Tibial artery (tissue), 4 donors: ENCODE measurements at regions not wholly inside any gene's neighbourhood (a gene's known extent, or its start where the extent isn't known, plus 50 kb on each side); places are given as distances from the start of the nearest gene placed in this dataset.

Experiments
- DNase-seq, 2 donors: peaks; one replicate each; pipeline ENCODE4 v3.0.0-alpha.2; 2019
- H3K27ac ChIP-seq, 2 donors: fragments of 200-600 bp; sonication (generic) in 1 of 2; 1 replicate in 1 of 2; 2 replicates in 1 of 2; pipeline ENCODE4 v1.5.1; 2018 to 2019; ENCODE audit warnings: mild to moderate bottlenecking in 1 of 2
- H3K27me3 ChIP-seq, 2 donors: fragments of 200-600 bp; sonication (generic) in 1 of 2; one replicate each; pipeline versions ENCODE4 v1.5.1 to v1.6.0; 2016 to 2019
- H3K36me3 ChIP-seq, 3 donors: fragments of 200-600 bp; sonication (generic) in 2 of 3; one replicate each; pipeline ENCODE4 v1.5.1; 2016 to 2019; ENCODE audit warnings: mild to moderate bottlenecking in 2 of 3
- H3K4me1 ChIP-seq, 4 donors: fragments of 200-600 bp; sonication (generic) in 2 of 4; 1 replicate in 3 of 4; 2 replicates in 1 of 4; pipeline ENCODE4 v1.5.1; 2016 to 2019
- H3K4me3 ChIP-seq, 2 donors: fragments of 200-600 bp; sonication (generic) in 1 of 2; 1 replicate in 1 of 2; 2 replicates in 1 of 2; pipeline ENCODE4 v1.5.1; 2018 to 2019; ENCODE audit warnings: mild to moderate bottlenecking in 2 of 2
- H3K9me3 ChIP-seq, 3 donors: fragments of 200-600 bp; sonication (generic) in 1 of 3; one replicate each; pipeline ENCODE4 v1.5.1; 2016 to 2019
- intact Hi-C: fragments of 100-400 bp; cut with DNase I; formaldehyde crosslinking; loops from one replicate; pipeline ENCODE4 v1.15.0; 2023; ENCODE audit warnings: low total_unique reads
- TF ChIP-seq, protein P1 (sequence below), 2 experiments: fragments of 200-600 bp in 1 of 2; fragments of 450-650 bp in 1 of 2; IDR thresholded peaks; one replicate each; pipeline ENCODE4 v1.5.1; 2017 to 2019; ENCODE audit warnings: antibody characterized with exemption in 2 of 2, mild to moderate bottlenecking in 1 of 2, moderate library complexity in 1 of 2

DNA sequence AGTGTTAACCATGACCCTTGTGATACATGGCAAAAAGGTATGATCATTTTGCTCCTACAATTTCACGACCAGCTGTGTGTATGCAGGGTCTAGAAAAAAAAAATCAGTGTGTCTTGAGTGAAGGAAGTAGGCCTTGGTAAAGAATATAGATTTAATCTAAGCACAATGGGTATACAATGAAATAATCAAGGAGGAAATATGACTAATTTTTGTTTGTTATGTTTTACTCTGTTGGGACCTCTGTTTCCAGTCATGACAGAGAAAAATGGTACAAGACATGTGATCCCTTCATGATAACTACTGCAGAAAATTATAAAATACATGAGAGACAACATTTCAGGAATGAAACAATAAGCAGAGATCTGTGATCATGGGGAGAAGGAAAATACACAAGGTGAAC lies 835.5 kb downstream of the PDHA2 start:
- H3K27me3 ChIP-seq, result no peaks in the 10 kb centered on the region
- TF ChIP-seq, protein P1, sequence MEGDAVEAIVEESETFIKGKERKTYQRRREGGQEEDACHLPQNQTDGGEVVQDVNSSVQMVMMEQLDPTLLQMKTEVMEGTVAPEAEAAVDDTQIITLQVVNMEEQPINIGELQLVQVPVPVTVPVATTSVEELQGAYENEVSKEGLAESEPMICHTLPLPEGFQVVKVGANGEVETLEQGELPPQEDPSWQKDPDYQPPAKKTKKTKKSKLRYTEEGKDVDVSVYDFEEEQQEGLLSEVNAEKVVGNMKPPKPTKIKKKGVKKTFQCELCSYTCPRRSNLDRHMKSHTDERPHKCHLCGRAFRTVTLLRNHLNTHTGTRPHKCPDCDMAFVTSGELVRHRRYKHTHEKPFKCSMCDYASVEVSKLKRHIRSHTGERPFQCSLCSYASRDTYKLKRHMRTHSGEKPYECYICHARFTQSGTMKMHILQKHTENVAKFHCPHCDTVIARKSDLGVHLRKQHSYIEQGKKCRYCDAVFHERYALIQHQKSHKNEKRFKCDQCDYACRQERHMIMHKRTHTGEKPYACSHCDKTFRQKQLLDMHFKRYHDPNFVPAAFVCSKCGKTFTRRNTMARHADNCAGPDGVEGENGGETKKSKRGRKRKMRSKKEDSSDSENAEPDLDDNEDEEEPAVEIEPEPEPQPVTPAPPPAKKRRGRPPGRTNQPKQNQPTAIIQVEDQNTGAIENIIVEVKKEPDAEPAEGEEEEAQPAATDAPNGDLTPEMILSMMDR (IDR thresholded peaks at IDR 0.05), result no peak
- no peak for DNase-seq
- no peaks in the 10 kb centered on the region for H3K36me3 ChIP-seq
- H3K4me3 ChIP-seq, result no peak overlapping the region
- H3K9me3 ChIP-seq, result no peaks in the 10 kb centered on the region
- H3K27ac ChIP-seq, result no peak overlapping the region
- intact Hi-C loops, result no loop called here
- H3K4me1 ChIP-seq, result no peaks in the 10 kb centered on the region

DNA sequence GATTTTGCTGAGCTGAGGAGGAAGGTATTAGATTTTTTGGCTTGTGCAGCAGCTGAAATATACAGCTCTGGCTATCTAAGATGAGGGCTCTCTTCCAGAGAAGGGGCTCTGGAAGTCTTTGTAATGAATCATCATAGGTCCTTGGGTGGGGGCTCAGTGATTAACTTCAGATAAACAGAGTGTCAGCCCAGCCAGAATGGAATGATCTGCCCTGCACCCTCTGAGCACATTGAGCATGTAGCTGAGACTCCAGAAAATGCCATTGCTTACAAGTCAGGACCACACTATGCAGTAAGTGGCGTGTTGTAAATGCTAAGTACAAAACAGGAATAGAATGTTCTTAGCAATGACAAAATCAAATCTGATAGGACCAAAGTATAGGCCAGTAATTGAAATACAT lies 836.0 kb downstream of the PDHA2 start:
- TF ChIP-seq, protein P1 (IDR thresholded peaks at IDR 0.05), result no peak
- no peaks in the 10 kb centered on the region for H3K4me1 ChIP-seq
- H3K9me3 ChIP-seq, result no peaks in the 10 kb centered on the region
- no peaks in the 10 kb centered on the region for H3K36me3 ChIP-seq
- intact Hi-C loops, result no loop called here
- DNase-seq, result no peak
- H3K4me3 ChIP-seq, result no peak overlapping the region
- no peaks in the 10 kb centered on the region for H3K27me3 ChIP-seq
- H3K27ac ChIP-seq, result no peak overlapping the region

DNA sequence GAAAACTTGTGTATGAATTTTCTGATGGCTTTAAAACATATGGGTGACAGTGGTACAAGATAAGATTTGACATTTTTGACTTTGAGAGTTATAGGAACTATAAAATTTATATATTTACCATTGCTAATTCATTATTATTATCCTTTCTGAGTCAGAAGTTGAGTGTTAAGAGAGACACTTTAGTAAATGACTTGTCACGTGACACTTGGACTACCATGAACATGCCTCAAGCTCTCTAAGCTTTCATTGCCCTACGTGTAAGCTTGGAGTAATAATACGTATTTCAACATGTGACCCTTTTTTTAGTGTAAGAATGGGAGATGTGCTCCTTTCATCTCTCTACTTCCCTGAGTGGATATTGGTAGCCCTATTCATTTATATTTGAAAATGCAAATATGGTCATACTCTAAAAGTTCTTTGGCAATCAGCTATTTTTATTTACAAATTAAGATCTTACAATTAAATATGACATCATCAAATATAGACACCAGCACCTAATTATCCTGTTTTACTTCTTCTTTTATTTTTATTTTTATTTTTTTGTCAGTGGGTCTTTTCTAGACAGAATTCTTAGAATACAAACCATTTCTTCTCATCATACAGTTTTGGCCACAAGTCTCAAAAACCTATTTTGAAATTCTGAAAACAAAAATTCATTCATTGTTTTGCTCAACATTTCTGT lies 837.0 kb downstream of the PDHA2 start:
- TF ChIP-seq, protein P1 (IDR thresholded peaks at IDR 0.05), result no peak
- Histone ChIP-seq H3K27me3 (no peaks in the 10 kb centered on the region), H3K9me3 (no peaks in the 10 kb centered on the region), H3K4me1 (no peaks in the 10 kb centered on the region), H3K4me3 (no peak overlapping the region), H3K36me3 (no peaks in the 10 kb centered on the region), H3K27ac (no peak overlapping the region)
- intact Hi-C loops, result no loop called here
- DNase-seq, result no peak

DNA sequence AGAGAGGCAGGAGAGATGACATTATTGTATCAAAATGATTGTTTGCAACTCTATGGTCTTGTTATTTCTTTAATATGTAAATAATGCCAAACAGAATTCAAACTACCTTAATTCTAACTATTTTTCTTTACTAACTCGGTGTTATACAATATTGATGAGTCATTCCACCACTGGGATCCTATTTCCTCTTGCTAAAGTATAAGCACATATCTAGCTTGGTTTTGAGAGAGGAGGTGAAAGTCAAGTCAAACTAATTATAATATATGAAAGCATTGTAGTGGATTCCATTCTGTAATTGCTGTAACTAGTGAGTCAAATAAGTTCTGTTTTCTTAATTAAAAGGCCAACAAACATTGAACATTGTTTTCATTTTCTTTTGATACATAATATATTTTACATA lies 837.6 kb downstream of the PDHA2 start:
- no peaks in the 10 kb centered on the region for H3K4me1 ChIP-seq
- intact Hi-C loops, result no loop called here
- DNase-seq, result no peak

DNA sequence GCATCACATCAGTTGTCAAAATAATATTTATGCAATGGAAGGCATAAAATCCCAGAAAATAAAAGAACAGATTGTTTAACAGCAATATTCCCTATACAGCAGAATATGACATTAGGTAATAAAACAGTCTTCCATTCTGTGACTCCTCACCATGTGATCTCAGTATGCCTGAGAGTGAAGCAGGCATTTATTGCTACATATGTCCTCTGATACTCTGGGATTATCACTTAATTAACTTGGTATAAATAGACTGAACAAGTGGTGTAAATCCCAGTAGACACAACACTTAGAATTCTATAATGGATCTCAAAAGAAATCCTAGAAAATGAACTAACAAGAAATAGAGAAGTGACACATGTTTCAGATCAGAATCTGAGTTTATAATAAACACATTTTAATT lies 841.3 kb downstream of the PDHA2 start:
- intact Hi-C loops, result no loop called here
- Histone ChIP-seq H3K9me3 (no peaks in the 10 kb centered on the region), H3K4me1 (no peaks in the 10 kb centered on the region), H3K27me3 (no peaks in the 10 kb centered on the region), H3K36me3 (no peaks in the 10 kb centered on the region), H3K27ac (no peak overlapping the region), H3K4me3 (no peak overlapping the region)
- no peak for DNase-seq
- TF ChIP-seq, protein P1 (IDR thresholded peaks at IDR 0.05), result no peak

More for the DNA sequence above, 837.6 kb downstream of the PDHA2 start:
- no peak overlapping the region for H3K4me3 ChIP-seq
- H3K9me3 ChIP-seq, result no peaks in the 10 kb centered on the region
- H3K27ac ChIP-seq, result no peak overlapping the region
- TF ChIP-seq, protein P1 (IDR thresholded peaks at IDR 0.05), result no peak
- H3K36me3 ChIP-seq, result no peaks in the 10 kb centered on the region
- no peaks in the 10 kb centered on the region for H3K27me3 ChIP-seq

DNA sequence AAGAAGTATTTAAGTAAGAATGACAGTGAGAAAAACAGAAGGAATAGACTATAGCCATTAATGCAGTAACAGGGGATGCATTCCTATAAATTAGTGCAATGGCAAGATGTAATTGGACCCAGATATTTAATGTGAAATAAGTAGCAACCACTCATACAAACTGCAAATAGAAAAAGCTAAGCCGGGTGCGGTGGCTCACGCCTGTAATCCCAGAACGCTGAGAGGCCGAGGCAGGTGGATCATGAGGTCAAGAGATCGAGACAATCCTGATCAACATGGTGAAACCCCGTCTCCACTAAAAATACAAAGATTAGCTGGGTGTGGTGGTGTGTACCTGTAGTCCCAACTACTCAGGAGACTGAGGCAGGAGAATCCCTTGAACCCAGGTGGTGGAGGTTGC lies 845.8 kb downstream of the PDHA2 start:
- DNase-seq, result no peak

More for the DNA sequence above, 845.8 kb downstream of the PDHA2 start:
- Histone ChIP-seq H3K36me3 (no peaks in the 10 kb centered on the region), H3K27ac (no peak overlapping the region), H3K4me1 (no peaks in the 10 kb centered on the region), H3K4me3 (no peak overlapping the region), H3K27me3 (no peaks in the 10 kb centered on the region), H3K9me3 (no peaks in the 10 kb centered on the region)
- intact Hi-C loops, result no loop called here
- TF ChIP-seq, protein P1 (IDR thresholded peaks at IDR 0.05), result no peak
